GM23338 (cell line): ENCODE measurements at regions not wholly inside any gene's neighbourhood (a gene's known extent, or its start where the extent isn't known, plus 50 kb on each side); places are given as distances from the start of the nearest gene placed in this dataset.

Experiments used
- CTCF ChIP-seq, 2 experiments: fragments of 200-600 bp in 1 of 2; sonication (generic) in 1 of 2; conservative IDR thresholded peaks; 2 replicates each; pipeline versions ENCODE4 v1.5.1 to v1.6.1; 2016 to 2017; ENCODE audit warnings: antibody characterized with exemption in 2 of 2, low read depth in 2 of 2, mild to moderate bottlenecking in 2 of 2, moderate library complexity in 1 of 2
- POLR2AphosphoS5 ChIP-seq: IDR thresholded peaks from 2 replicates; pipeline ENCODE4 v1.6.1; 2016; ENCODE audit warnings: antibody characterized with exemption, low read depth

- no peak for TF ChIP-seq POLR2AphosphoS5
- peak; percentile 54 to 63 for TF ChIP-seq CTCF (conservative IDR thresholded peaks at IDR 0.05; ENCODE audit: low read depth in 2 of 2)
These were observed 190.5 kb downstream of the RRAGB start for GRCh38 chrX:55907968-55908607.
